NCI-H510A treated with DMSO at 0.1 percent for 48 hours (cell line): ENCODE measurements at regions not wholly inside any gene's neighbourhood (a gene's known extent, or its start where the extent isn't known, plus 50 kb on each side); places are given as distances from the start of the nearest gene placed in this dataset.
"Not testable (repeated sequence)": the region's sequence is repeated elsewhere in the genome, so short reads cannot be mapped to it uniquely, and the experiment has no call there.

ENCODE experiments used
- DNase-seq: peaks from one replicate; lab custom pipeline; 2025; lab: John Stamatoyannopoulos, UW

GRCh38 chr12:93080452-93080851 is 151.4 kb upstream of the EEA1 start:
- no peak for DNase-seq

GRCh38 chr12:93080994-93081809 is 152.1 kb upstream of the EEA1 start:
- no peak for DNase-seq

GRCh38 chr12:93081810-93082165 is 152.7 kb upstream of the EEA1 start:
- DNase-seq: no peak

- no peak for DNase-seq
Observed at GRCh38 chr12:93085383-93086287, 156.5 kb upstream of the EEA1 start.

- DNase-seq: no peak
Observed at GRCh38 chr12:93086288-93086727, 157.2 kb upstream of the EEA1 start.

- DNase-seq: no peak
Observed at GRCh38 chr12:93087840-93088610, 158.9 kb upstream of the EEA1 start.

GRCh38 chr12:93089805-93090569 is 160.9 kb upstream of the EEA1 start:
- no peak for DNase-seq

- no peak for DNase-seq
Observed at GRCh38 chr12:93090731-93091172, 161.7 kb upstream of the EEA1 start.

GRCh38 chr12:93091886-93092648 is 163.0 kb upstream of the EEA1 start:
- no peak for DNase-seq

GRCh38 chr12:93092649-93092945 is 163.5 kb upstream of the EEA1 start:
- no peak for DNase-seq

GRCh38 chr12:93093243-93093642 is 164.1 kb upstream of the EEA1 start:
- no peak for DNase-seq

GRCh38 chr12:93094222-93094621 is 165.1 kb upstream of the EEA1 start:
- DNase-seq: not testable (repeated sequence)

GRCh38 chr12:93094988-93095737 is 166.1 kb upstream of the EEA1 start:
- DNase-seq: peak; percentile 38

- no peak for DNase-seq
Observed at GRCh38 chr12:93097417-93097816, 168.3 kb upstream of the EEA1 start.

- DNase-seq: no peak
Observed at GRCh38 chr12:93098077-93098476, 169.0 kb upstream of the EEA1 start.

GRCh38 chr12:93099792-93100191 is 170.7 kb upstream of the EEA1 start:
- DNase-seq: no peak

GRCh38 chr12:93100610-93101009 is 171.5 kb upstream of the EEA1 start:
- no peak for DNase-seq

- no peak for DNase-seq
Observed at GRCh38 chr12:93101367-93101766, 172.3 kb upstream of the EEA1 start.

- no peak for DNase-seq
Observed at GRCh38 chr12:93102312-93102711, 173.2 kb upstream of the EEA1 start.

GRCh38 chr12:93102744-93103143 is 173.6 kb upstream of the EEA1 start:
- DNase-seq: no peak
